ENCODE measurements at regions not wholly inside any gene's neighbourhood (a gene's known extent, or its start where the extent isn't known, plus 50 kb on each side); places are given as distances from the start of the nearest gene placed in this dataset.
A peak's percentile ranks its signal among the peaks of the same experiment; 100 is the strongest.
"Not testable (repeated sequence)": the region's sequence is repeated elsewhere in the genome, so short reads cannot be mapped to it uniquely, and the experiment has no call there.

- DNase-seq (ENCODE audit: low read depth): peak; percentile 7
These were observed 125.3 kb upstream of the MARCHF11 start for GRCh38 chr5:16304846-16305245.

- no peak for DNase-seq (ENCODE audit: low read depth)
These were observed 117.4 kb upstream of the MARCHF11 start for GRCh38 chr5:16296946-16297345.

GRCh38 chr5:16291894-16292293 lies 112.3 kb upstream of the MARCHF11 start:
- DNase-seq (ENCODE audit: low read depth): no peak

GRCh38 chr5:16291474-16291873 lies 111.9 kb upstream of the MARCHF11 start:
- DNase-seq (ENCODE audit: low read depth): no peak

- DNase-seq (ENCODE audit: low read depth): no peak
These were observed 104.2 kb upstream of the MARCHF11 start for GRCh38 chr5:16283791-16284190.

- DNase-seq (ENCODE audit: low read depth): not testable (repeated sequence)
These were observed 97.3 kb upstream of the MARCHF11 start for GRCh38 chr5:16276859-16277258.

- no peak for DNase-seq (ENCODE audit: low read depth)
These were observed 92.3 kb upstream of the MARCHF11 start for GRCh38 chr5:16271851-16272250.

- peak; percentile 0 for DNase-seq (ENCODE audit: low read depth)
These were observed 85.5 kb upstream of the MARCHF11 start for GRCh38 chr5:16265141-16265540.

- no peak for DNase-seq (ENCODE audit: low read depth)
These were observed 80.4 kb upstream of the MARCHF11 start for GRCh38 chr5:16260000-16260399.

GRCh38 chr5:16253856-16254255 lies 74.3 kb upstream of the MARCHF11 start:
- no peak for DNase-seq (ENCODE audit: low read depth)

GRCh38 chr5:16245956-16246355 lies 66.4 kb upstream of the MARCHF11 start:
- no peak for DNase-seq (ENCODE audit: low read depth)

GRCh38 chr5:16245249-16245648 lies 65.7 kb upstream of the MARCHF11 start:
- DNase-seq (ENCODE audit: low read depth): no peak

GRCh38 chr5:16238018-16238417 lies 58.4 kb upstream of the MARCHF11 start:
- DNase-seq (ENCODE audit: low read depth): no peak

GRCh38 chr5:16234598-16234997 lies 55.0 kb upstream of the MARCHF11 start:
- DNase-seq (ENCODE audit: low read depth): no peak

GRCh38 chr5:16233730-16234129 lies 54.1 kb upstream of the MARCHF11 start:
- DNase-seq (ENCODE audit: low read depth): no peak

GRCh38 chr5:16229357-16229940 lies 49.9 kb upstream of the MARCHF11 start:
- no peak for DNase-seq (ENCODE audit: low read depth)

Data from LHCN-M2 (cell line).